Esophagus muscularis mucosa (tissue), 4 donors: ENCODE measurements at regions not wholly inside any gene's neighbourhood (a gene's known extent, or its start where the extent isn't known, plus 50 kb on each side); places are given as distances from the start of the nearest gene placed in this dataset.

Source experiments
- DNase-seq: peaks from one replicate; pipeline ENCODE4 v3.0.0-alpha.2; 2017; ENCODE audit errors: extremely low spot score
- H3K27ac ChIP-seq, 4 donors: fragments of 200-600 bp; sonication (generic); replicated peaks in 1 of 4; 1 replicate in 3 of 4; 2 replicates in 1 of 4; pipeline ENCODE4 v1.5.1; 2016 to 2019; ENCODE audit warnings: mild to moderate bottlenecking in 1 of 4
- H3K27me3 ChIP-seq, 4 donors: fragments of 200-600 bp; sonication (generic); one replicate each; pipeline versions ENCODE4 v1.5.1 to v1.6.0; 2016 to 2019
- H3K36me3 ChIP-seq, 4 donors: fragments of 200-600 bp; sonication (generic); one replicate each; pipeline ENCODE4 v1.5.1; 2016 to 2019
- H3K4me1 ChIP-seq, 4 donors: fragments of 200-600 bp; sonication (generic); one replicate each; pipeline ENCODE4 v1.5.1; 2016 to 2019
- H3K4me3 ChIP-seq, 4 donors: fragments of 200-600 bp; sonication (generic); 1 replicate in 2 of 4; 2 replicates in 2 of 4; pipeline ENCODE4 v1.5.1; 2016 to 2019; ENCODE audit warnings: mild to moderate bottlenecking in 4 of 4, moderate library complexity in 1 of 4
- H3K9me3 ChIP-seq, 4 donors: fragments of 200-600 bp; sonication (generic); 1 replicate in 3 of 4; 2 replicates in 1 of 4; pipeline ENCODE4 v1.5.1; 2016 to 2019
- CTCF ChIP-seq, 3 experiments: fragments of 200-600 bp in 2 of 3; fragments of 450-650 bp in 1 of 3; sonication (generic) in 2 of 3; IDR thresholded peaks; one replicate each; pipeline ENCODE4 v1.5.1; 2017 to 2019; ENCODE audit warnings: antibody characterized with exemption in 3 of 3, mild to moderate bottlenecking in 2 of 3, moderate library complexity in 1 of 3
- EP300 ChIP-seq: sonication (generic); formaldehyde crosslinking; IDR thresholded peaks from one replicate; pipeline ENCODE4 v1.6.1; 2017; ENCODE audit warnings: antibody characterized with exemption
- POLR2A ChIP-seq: fragments of 450-650 bp; IDR thresholded peaks from one replicate; pipeline ENCODE4 v1.6.1; 2017; ENCODE audit warnings: antibody characterized with exemption, moderate library complexity, mild to moderate bottlenecking, low read depth
- POLR2AphosphoS5 ChIP-seq, 2 donors: sonication (generic); formaldehyde crosslinking; IDR thresholded peaks; one replicate each; pipeline ENCODE4 v1.6.1; 2017; ENCODE audit warnings: antibody characterized with exemption in 2 of 2
- WGBS: methylation state at CpG from one replicate; pipeline ENCODE4 v1.1.5; 2018; 5-methylcytosine and 5-hydroxymethylcytosine counted together
- intact Hi-C: fragments of 100-400 bp; cut with DNase I; formaldehyde crosslinking; loops from one replicate; pipeline ENCODE4 v1.15.1; 2023

GRCh38 chr12:86670986-86671385, 414.8 kb upstream of the MGAT4C start:
- Histone ChIP-seq H3K4me1 (no peaks in the 10 kb centered on the region), H3K9me3 (no peaks in the 10 kb centered on the region), H3K27me3 (no peaks in the 10 kb centered on the region), H3K36me3 (no peaks in the 10 kb centered on the region), H3K27ac (no peak overlapping the region), H3K4me3 (no peak overlapping the region)
- no peak for DNase-seq
- 47% methylated on average over 4 of the region's 4 CpGs for WGBS
- TF ChIP-seq POLR2A (no peak), EP300 (no peak), CTCF (IDR thresholded peaks at IDR 0.05) (no peak), POLR2AphosphoS5 (IDR thresholded peaks at IDR 0.05) (no peak)
- intact Hi-C loops, result no loop called here

GRCh38 chr12:86669010-86669409, 412.8 kb upstream of the MGAT4C start:
- Histone ChIP-seq H3K27me3 (no peaks in the 10 kb centered on the region), H3K4me3 (no peak overlapping the region), H3K9me3 (no peaks in the 10 kb centered on the region), H3K36me3 (no peaks in the 10 kb centered on the region), H3K27ac (no peak overlapping the region), H3K4me1 (no peaks in the 10 kb centered on the region)
- DNase-seq, result no peak
- TF ChIP-seq POLR2A (no peak), EP300 (no peak), CTCF (IDR thresholded peaks at IDR 0.05) (no peak), POLR2AphosphoS5 (IDR thresholded peaks at IDR 0.05) (no peak)
- WGBS, result 94% methylated on average over 2 of the region's 3 CpGs
- intact Hi-C loops, result no loop called here

GRCh38 chr12:86666316-86666715, 410.1 kb upstream of the MGAT4C start:
- TF ChIP-seq CTCF (IDR thresholded peaks at IDR 0.05) (no peak), EP300 (no peak), POLR2AphosphoS5 (IDR thresholded peaks at IDR 0.05) (no peak), POLR2A (no peak)
- Histone ChIP-seq H3K27me3 (no peaks in the 10 kb centered on the region), H3K36me3 (no peaks in the 10 kb centered on the region), H3K27ac (no peak overlapping the region), H3K9me3 (no peaks in the 10 kb centered on the region), H3K4me3 (no peak overlapping the region), H3K4me1 (no peaks in the 10 kb centered on the region)
- DNase-seq, result no peak
- intact Hi-C loops, result no loop called here

- no peaks in the 10 kb centered on the region for H3K4me1 ChIP-seq
- intact Hi-C loops, result no loop called here
- H3K9me3 ChIP-seq, result no peaks in the 10 kb centered on the region
- no peaks in the 10 kb centered on the region for H3K36me3 ChIP-seq
- no peaks in the 10 kb centered on the region for H3K27me3 ChIP-seq
- no peak for TF ChIP-seq EP300
- no peak for TF ChIP-seq POLR2A
- no peak for TF ChIP-seq CTCF (IDR thresholded peaks at IDR 0.05)
- no peak for TF ChIP-seq POLR2AphosphoS5 (IDR thresholded peaks at IDR 0.05)
- no peak overlapping the region for H3K4me3 ChIP-seq
- DNase-seq, result no peak
- H3K27ac ChIP-seq, result no peak overlapping the region
Observed at GRCh38 chr12:86663716-86664115, 407.5 kb upstream of the MGAT4C start.

- Histone ChIP-seq H3K4me1 (no peaks in the 10 kb centered on the region), H3K27me3 (no peaks in the 10 kb centered on the region), H3K4me3 (no peak overlapping the region), H3K36me3 (no peaks in the 10 kb centered on the region), H3K27ac (no peak overlapping the region), H3K9me3 (no peaks in the 10 kb centered on the region)
- WGBS, result 85% methylated on average over 3 of the region's 3 CpGs
- intact Hi-C loops, result no loop called here
- DNase-seq, result no peak
- TF ChIP-seq CTCF (IDR thresholded peaks at IDR 0.05), result no peak
- TF ChIP-seq POLR2A, result no peak
- no peak for TF ChIP-seq EP300
- no peak for TF ChIP-seq POLR2AphosphoS5 (IDR thresholded peaks at IDR 0.05)
Observed at GRCh38 chr12:86663173-86663572, 407.0 kb upstream of the MGAT4C start.
